K562 (cell line): ENCODE measurements at regions not wholly inside any gene's neighbourhood (a gene's known extent, or its start where the extent isn't known, plus 50 kb on each side); places are given as distances from the start of the nearest gene placed in this dataset. TPM values are rescaled to one million over a fixed set of nuclear protein-coding genes. Genes with fewer than 3 reads are reported as not detected.

Experiments used
- ADNP ChIP-seq: fragments of 200-800 bp; sonication (Bioruptor generic); IDR thresholded peaks from 2 replicates; pipeline ENCODE4 v1.6.1; 2016; ENCODE audit warnings: missing genetic modification characterization, missing compliant biosample characterization
- GMEB1 ChIP-seq: fragments of 250-450 bp; sonication (Bioruptor Pico); IDR thresholded peaks from 2 replicates; pipeline ENCODE4 v1.4.0; 2020; ENCODE audit warnings: mild to moderate bottlenecking
- IRF2 ChIP-seq: sonication (generic); formaldehyde crosslinking; IDR thresholded peaks from 2 replicates; pipeline ENCODE4 v1.8.1; 2022; ENCODE audit warnings: mild to moderate bottlenecking, missing genetic modification reagents
- MTA1 ChIP-seq: fragments of 450-650 bp; IDR thresholded peaks from 2 replicates; pipeline ENCODE4 v1.6.1; 2017; ENCODE audit warnings: borderline replicate concordance
- NFIC ChIP-seq: fragments of 450-650 bp; IDR thresholded peaks from 2 replicates; pipeline ENCODE4 v1.6.1; 2017; ENCODE audit warnings: mild to moderate bottlenecking, inconsistent platforms
- U2AF2 ChIP-seq: fragments of 200-400 bp; formaldehyde crosslinking; optimal IDR thresholded peaks from 2 replicates; pipeline ENCODE3; 2017; ENCODE audit warnings: low read depth, mild to moderate bottlenecking, low read length
- small RNA-seq: library from RNA; depleted of rRNA; stranded (forward); fragments of <200 nt; gene quantifications from one replicate; pipeline ENCODE3, GENCODE V24; 2014

- no peak for TF ChIP-seq GMEB1
- no peak for TF ChIP-seq U2AF2
- no peak for TF ChIP-seq NFIC
- no peak for TF ChIP-seq ADNP (tag)
- TF ChIP-seq MTA1: no peak
- no peak for TF ChIP-seq IRF2
Measured at GRCh38 chr12:94510128-94510527, 50.5 kb upstream of the CEP83 start (continued).

Small RNAs in the stretch of these regions (small RNA-seq; reads per million reads assigned to genes)
- not detected for gene RN7SL483P
